Nephron progenitor cell (in vitro differentiated cells): ENCODE measurements at regions not wholly inside any gene's neighbourhood (a gene's known extent, or its start where the extent isn't known, plus 50 kb on each side); places are given as distances from the start of the nearest gene placed in this dataset.

ENCODE experiments used
- DNase-seq: peaks from one replicate; pipeline ENCODE4 v3.0.0; 2021
- H3K27ac Mint-ChIP-seq: 2 replicates; pipeline ENCODE4 v1.8.0; 2021; ENCODE audit warnings: mild to moderate bottlenecking, moderate library complexity, mixed read lengths
- H3K27me3 Mint-ChIP-seq: 2 replicates; pipeline ENCODE4 v1.8.0; 2021; ENCODE audit warnings: mild to moderate bottlenecking, low read depth, mixed read lengths; ENCODE audit not compliant: poor library complexity
- H3K36me3 Mint-ChIP-seq: 2 replicates; pipeline ENCODE4 v1.8.0; 2021; ENCODE audit warnings: low read depth, mixed read lengths
- H3K4me1 Mint-ChIP-seq: 2 replicates; pipeline ENCODE4 v1.8.0; 2021; ENCODE audit warnings: mixed read lengths
- H3K4me3 Mint-ChIP-seq: 2 replicates; pipeline ENCODE4 v1.8.0; 2021; ENCODE audit warnings: mild to moderate bottlenecking, moderate library complexity, mixed read lengths
- H3K9me3 Mint-ChIP-seq: 2 replicates; pipeline ENCODE4 v1.8.0; 2021; ENCODE audit warnings: mild to moderate bottlenecking, moderate library complexity, mixed read lengths
- CTCF ChIP-seq: fragments of 200-600 bp; sonication (generic); IDR thresholded peaks from 2 replicates; pipeline ENCODE4 v1.5.0; 2021; ENCODE audit warnings: antibody characterized with exemption

- TF ChIP-seq CTCF = no peak
- H3K36me3 Mint-ChIP-seq = no peaks in the 10 kb centered on the region
- peaks cover 47% of the 10 kb centered on the region for H3K4me1 Mint-ChIP-seq
- no peak overlapping the region for H3K4me3 Mint-ChIP-seq
- peaks cover 3% of the 10 kb centered on the region for H3K27me3 Mint-ChIP-seq
- H3K9me3 Mint-ChIP-seq = no peaks in the 10 kb centered on the region
- DNase-seq = no peak
- no peak overlapping the region for H3K27ac Mint-ChIP-seq
Measured at GRCh38 chr6:149223120-149223903, 94.2 kb upstream of the TAB2 start.

GRCh38 chr6:149223904-149224351, 93.6 kb upstream of the TAB2 start:
- TF ChIP-seq CTCF = no peak
- DNase-seq = no peak
- Mint-ChIP-seq H3K9me3 (no peaks in the 10 kb centered on the region), H3K4me3 (no peak overlapping the region), H3K4me1 (peaks cover 51% of the 10 kb centered on the region), H3K27me3 (no peaks in the 10 kb centered on the region), H3K27ac (no peak overlapping the region), H3K36me3 (no peaks in the 10 kb centered on the region)

- H3K36me3 Mint-ChIP-seq = no peaks in the 10 kb centered on the region
- TF ChIP-seq CTCF = no peak
- no peak for DNase-seq
- H3K27me3 Mint-ChIP-seq = no peaks in the 10 kb centered on the region
- H3K4me1 Mint-ChIP-seq = peaks cover 56% of the 10 kb centered on the region
- H3K9me3 Mint-ChIP-seq = no peaks in the 10 kb centered on the region
- H3K4me3 Mint-ChIP-seq = no peak overlapping the region
- H3K27ac Mint-ChIP-seq = no peak overlapping the region
Measured at GRCh38 chr6:149224399-149224798, 93.1 kb upstream of the TAB2 start.

GRCh38 chr6:149225370-149225769, 92.1 kb upstream of the TAB2 start:
- Mint-ChIP-seq H3K9me3 (no peaks in the 10 kb centered on the region), H3K4me1 (peaks cover 58% of the 10 kb centered on the region), H3K36me3 (no peaks in the 10 kb centered on the region), H3K27ac (no peak overlapping the region), H3K27me3 (peaks cover 2% of the 10 kb centered on the region), H3K4me3 (no peak overlapping the region)
- DNase-seq = no peak
- no peak for TF ChIP-seq CTCF

GRCh38 chr6:149225946-149226345, 91.6 kb upstream of the TAB2 start:
- peaks cover 4% of the 10 kb centered on the region for H3K27me3 Mint-ChIP-seq
- peaks cover 58% of the 10 kb centered on the region for H3K4me1 Mint-ChIP-seq
- no peak for TF ChIP-seq CTCF
- no peaks in the 10 kb centered on the region for H3K36me3 Mint-ChIP-seq
- no peak for DNase-seq
- H3K4me3 Mint-ChIP-seq = no peak overlapping the region
- H3K9me3 Mint-ChIP-seq = no peaks in the 10 kb centered on the region
- no peak overlapping the region for H3K27ac Mint-ChIP-seq

GRCh38 chr6:149227796-149228195, 89.7 kb upstream of the TAB2 start:
- no peak for DNase-seq
- no peak for TF ChIP-seq CTCF
- Mint-ChIP-seq H3K27me3 (peaks cover 4% of the 10 kb centered on the region), H3K4me1 (peaks cover 63% of the 10 kb centered on the region), H3K27ac (no peak overlapping the region), H3K9me3 (no peaks in the 10 kb centered on the region), H3K36me3 (no peaks in the 10 kb centered on the region), H3K4me3 (no peak overlapping the region)
